Vagina (tissue), 2 donors: ENCODE measurements at regions not wholly inside any gene's neighbourhood (a gene's known extent, or its start where the extent isn't known, plus 50 kb on each side); places are given as distances from the start of the nearest gene placed in this dataset.
"Not testable (repeated sequence)": the region's sequence is repeated elsewhere in the genome, so short reads cannot be mapped to it uniquely, and the experiment has no call there.

Experiments used
- DNase-seq, 2 donors: peaks; one replicate each; pipeline ENCODE4 v3.0.0-alpha.2; 2017; ENCODE audit errors: extremely low spot score in 2 of 2
- H3K27ac ChIP-seq: fragments of 200-600 bp; sonication (generic); one replicate; pipeline ENCODE4 v1.5.1; 2019
- H3K27me3 ChIP-seq: fragments of 200-600 bp; sonication (generic); one replicate; pipeline ENCODE4 v1.5.1; 2019
- H3K36me3 ChIP-seq, 2 donors: fragments of 200-600 bp; sonication (generic); one replicate each; pipeline ENCODE4 v1.5.1; 2017 to 2019
- H3K4me1 ChIP-seq: fragments of 200-600 bp; sonication (generic); one replicate; pipeline ENCODE4 v1.5.1; 2019
- H3K4me3 ChIP-seq, 2 donors: fragments of 200-600 bp; sonication (generic); 1 replicate in 1 of 2; 2 replicates in 1 of 2; pipeline ENCODE4 v1.5.1; 2016 to 2019
- H3K9me3 ChIP-seq: fragments of 200-600 bp; sonication (generic); one replicate; pipeline ENCODE4 v1.5.1; 2019
- POLR2A ChIP-seq, 2 donors: fragments of 450-650 bp; IDR thresholded peaks; one replicate each; pipeline ENCODE4 v1.6.1; 2017; ENCODE audit warnings: antibody characterized with exemption in 2 of 2, mild to moderate bottlenecking in 2 of 2, moderate library complexity in 2 of 2
- POLR2AphosphoS5 ChIP-seq, 2 donors: sonication (generic); formaldehyde crosslinking; IDR thresholded peaks; one replicate each; pipeline ENCODE4 v1.9.0; 2017; ENCODE audit warnings: antibody characterized with exemption in 2 of 2, mild to moderate bottlenecking in 2 of 2, low read depth in 1 of 2; ENCODE audit not compliant: insufficient read depth in 1 of 2
- intact Hi-C: fragments of 100-400 bp; cut with DNase I; formaldehyde crosslinking; loops from one replicate; pipeline ENCODE4 v1.15.1; 2023
- TF ChIP-seq, protein P1 (sequence below), 3 experiments: fragments of 450-650 bp in 2 of 3; fragments of 200-600 bp in 1 of 3; sonication (generic) in 1 of 3; IDR thresholded peaks; one replicate each; pipeline ENCODE4 v1.5.1; 2017 to 2019; ENCODE audit warnings: antibody characterized with exemption in 3 of 3, mild to moderate bottlenecking in 2 of 3, moderate library complexity in 2 of 3

DNA sequence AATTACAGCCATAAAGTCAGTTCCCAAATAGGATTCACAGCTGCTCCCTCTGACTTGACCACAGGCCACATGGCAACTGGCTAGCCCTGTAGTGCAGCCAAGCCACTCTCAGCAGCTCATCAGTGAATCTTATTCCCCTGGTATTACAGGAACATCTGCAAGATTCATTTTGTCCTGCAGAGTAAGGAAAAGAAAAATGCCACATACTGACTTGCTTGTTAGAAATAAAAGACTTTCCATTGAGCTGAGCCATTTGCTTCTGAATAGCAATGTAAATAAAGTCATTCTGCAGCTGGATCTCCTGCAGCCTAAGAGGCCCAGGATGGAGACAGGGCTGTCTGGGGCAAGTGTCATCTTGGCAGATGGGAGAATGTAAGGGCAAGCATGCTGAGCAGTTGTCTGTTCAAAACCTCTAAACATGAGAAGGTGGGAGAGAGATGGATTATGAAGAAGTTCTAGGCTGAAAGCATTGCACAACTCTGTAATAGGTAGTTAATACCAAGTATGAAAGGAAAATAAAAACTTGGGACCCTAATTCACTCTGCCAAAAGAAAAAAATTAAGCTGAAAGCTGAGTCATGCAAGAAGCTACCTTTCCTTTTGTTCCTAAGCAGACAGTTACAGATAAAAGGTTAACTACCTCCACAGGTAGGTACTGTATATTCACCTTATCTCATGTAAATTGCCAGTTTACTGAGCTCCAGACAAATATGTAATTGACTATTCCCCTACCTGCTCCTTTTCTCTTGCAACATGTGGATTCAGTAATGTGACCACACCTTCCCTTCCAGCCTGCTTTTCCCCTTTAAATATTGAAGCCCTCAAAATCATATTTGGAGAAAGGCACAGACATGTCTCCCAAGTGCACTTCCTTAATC, 244.4 kb upstream of the RAI14 start:
- no peaks in the 10 kb centered on the region for H3K4me1 ChIP-seq
- H3K27me3 ChIP-seq: no peaks in the 10 kb centered on the region
- H3K9me3 ChIP-seq: no peaks in the 10 kb centered on the region
- intact Hi-C loops: no loop called here
- no peaks in the 10 kb centered on the region for H3K36me3 ChIP-seq
- H3K27ac ChIP-seq: no peak overlapping the region
- no peak overlapping the region for H3K4me3 ChIP-seq
- DNase-seq: no peak
- TF ChIP-seq, protein P1, sequence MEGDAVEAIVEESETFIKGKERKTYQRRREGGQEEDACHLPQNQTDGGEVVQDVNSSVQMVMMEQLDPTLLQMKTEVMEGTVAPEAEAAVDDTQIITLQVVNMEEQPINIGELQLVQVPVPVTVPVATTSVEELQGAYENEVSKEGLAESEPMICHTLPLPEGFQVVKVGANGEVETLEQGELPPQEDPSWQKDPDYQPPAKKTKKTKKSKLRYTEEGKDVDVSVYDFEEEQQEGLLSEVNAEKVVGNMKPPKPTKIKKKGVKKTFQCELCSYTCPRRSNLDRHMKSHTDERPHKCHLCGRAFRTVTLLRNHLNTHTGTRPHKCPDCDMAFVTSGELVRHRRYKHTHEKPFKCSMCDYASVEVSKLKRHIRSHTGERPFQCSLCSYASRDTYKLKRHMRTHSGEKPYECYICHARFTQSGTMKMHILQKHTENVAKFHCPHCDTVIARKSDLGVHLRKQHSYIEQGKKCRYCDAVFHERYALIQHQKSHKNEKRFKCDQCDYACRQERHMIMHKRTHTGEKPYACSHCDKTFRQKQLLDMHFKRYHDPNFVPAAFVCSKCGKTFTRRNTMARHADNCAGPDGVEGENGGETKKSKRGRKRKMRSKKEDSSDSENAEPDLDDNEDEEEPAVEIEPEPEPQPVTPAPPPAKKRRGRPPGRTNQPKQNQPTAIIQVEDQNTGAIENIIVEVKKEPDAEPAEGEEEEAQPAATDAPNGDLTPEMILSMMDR (IDR thresholded peaks at IDR 0.05): no peak
- TF ChIP-seq POLR2AphosphoS5 (IDR thresholded peaks at IDR 0.05; ENCODE audit: insufficient read depth in 1 of 2, low read depth in 1 of 2) (no peak), POLR2A (IDR thresholded peaks at IDR 0.05) (no peak)

DNA sequence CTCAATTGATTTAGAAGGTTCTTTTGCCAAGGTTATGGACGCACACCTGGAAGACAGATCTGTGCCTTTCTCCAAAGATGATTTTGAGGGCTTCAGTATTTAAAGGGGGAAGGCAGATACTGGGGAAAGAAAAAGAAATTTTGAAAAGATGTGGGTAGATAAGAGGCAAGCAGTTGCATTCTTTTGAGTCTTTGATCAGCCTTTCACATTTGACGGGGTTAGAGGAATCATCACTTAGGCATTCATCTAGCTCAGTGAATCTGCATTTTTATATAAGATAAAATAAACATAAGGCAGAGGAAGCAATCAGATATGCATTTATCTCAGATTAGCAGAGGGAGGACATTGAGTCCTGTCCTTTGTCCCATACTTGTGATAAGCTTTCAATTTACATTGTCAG, 243.4 kb upstream of the RAI14 start:
- Histone ChIP-seq H3K4me3 (no peak overlapping the region), H3K27ac (no peak overlapping the region), H3K36me3 (no peaks in the 10 kb centered on the region), H3K9me3 (no peaks in the 10 kb centered on the region), H3K4me1 (no peaks in the 10 kb centered on the region), H3K27me3 (no peaks in the 10 kb centered on the region)
- no peak for DNase-seq
- TF ChIP-seq, protein P1 (IDR thresholded peaks at IDR 0.05): no peak
- TF ChIP-seq POLR2A (IDR thresholded peaks at IDR 0.05) (no peak), POLR2AphosphoS5 (IDR thresholded peaks at IDR 0.05; ENCODE audit: insufficient read depth in 1 of 2, low read depth in 1 of 2) (no peak)
- intact Hi-C loops: no loop called here

DNA sequence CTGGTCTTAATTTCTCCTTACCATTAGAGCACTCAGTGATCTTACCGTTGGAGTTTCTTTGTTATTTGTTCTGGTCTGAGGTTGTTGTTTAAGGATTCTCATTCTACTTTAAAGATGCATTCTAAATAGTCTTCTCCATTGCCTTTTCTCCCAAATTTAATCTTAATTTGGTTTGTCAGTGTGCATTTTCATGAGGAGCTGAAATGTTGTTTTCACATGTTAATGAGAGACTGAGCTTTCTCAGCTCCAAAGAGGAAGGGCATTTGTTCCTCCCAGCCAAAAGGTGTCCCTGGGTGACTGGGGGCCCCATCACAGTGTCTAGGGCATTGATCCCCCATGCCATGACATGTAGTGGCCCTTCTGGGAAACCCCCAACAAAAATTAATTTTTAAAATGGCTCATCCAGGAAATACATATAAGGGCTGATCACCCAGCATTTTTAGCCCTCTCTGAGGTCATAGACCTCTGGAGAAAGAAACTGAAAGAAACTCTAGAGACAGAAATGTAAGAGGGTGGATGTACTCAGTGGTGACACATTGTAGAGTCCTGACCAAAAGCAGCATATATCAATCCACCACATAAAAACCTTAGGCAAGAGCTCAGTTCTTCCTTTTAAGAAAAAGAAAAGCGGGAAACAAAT, 240.4 kb upstream of the RAI14 start:
- intact Hi-C loops: no loop called here
- H3K27ac ChIP-seq: no peak overlapping the region
- no peaks in the 10 kb centered on the region for H3K9me3 ChIP-seq
- H3K4me1 ChIP-seq: no peaks in the 10 kb centered on the region
- H3K27me3 ChIP-seq: no peaks in the 10 kb centered on the region
- no peak for TF ChIP-seq POLR2AphosphoS5 (IDR thresholded peaks at IDR 0.05; ENCODE audit: insufficient read depth in 1 of 2, low read depth in 1 of 2)
- TF ChIP-seq POLR2A (IDR thresholded peaks at IDR 0.05): no peak
- TF ChIP-seq, protein P1 (IDR thresholded peaks at IDR 0.05): no peak
- H3K36me3 ChIP-seq: no peaks in the 10 kb centered on the region
- no peak for DNase-seq
- no peak overlapping the region for H3K4me3 ChIP-seq

DNA sequence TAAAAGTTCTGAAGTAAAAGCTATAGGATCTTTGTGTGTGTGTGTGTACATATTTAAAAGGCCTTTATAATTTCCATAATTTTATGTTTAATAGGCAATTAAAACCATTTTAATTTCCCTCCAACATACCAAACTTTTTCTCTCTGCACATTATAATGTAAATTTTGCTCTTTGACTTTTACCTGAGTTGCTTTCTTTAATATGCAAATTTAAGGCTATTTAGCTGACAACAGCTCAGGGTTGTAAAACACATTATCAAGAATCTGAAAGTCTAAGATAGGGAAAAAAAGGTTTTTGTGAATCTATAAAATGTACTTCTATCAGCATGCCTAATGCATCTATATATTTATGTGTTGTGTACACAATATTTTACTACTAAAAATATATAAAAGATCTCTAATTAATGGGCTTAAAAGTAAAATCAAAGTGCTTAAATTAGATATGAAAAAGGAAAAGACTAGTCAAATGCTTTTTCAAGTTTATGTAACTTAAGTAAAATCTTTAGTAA, 239.6 kb upstream of the RAI14 start:
- intact Hi-C loops: no loop called here
- no peak overlapping the region for H3K27ac ChIP-seq
- no peaks in the 10 kb centered on the region for H3K36me3 ChIP-seq
- H3K4me3 ChIP-seq: no peak overlapping the region
- TF ChIP-seq POLR2A (IDR thresholded peaks at IDR 0.05): no peak
- TF ChIP-seq POLR2AphosphoS5 (IDR thresholded peaks at IDR 0.05; ENCODE audit: insufficient read depth in 1 of 2, low read depth in 1 of 2): no peak
- TF ChIP-seq, protein P1 (IDR thresholded peaks at IDR 0.05): no peak
- DNase-seq: no peak
- H3K4me1 ChIP-seq: no peaks in the 10 kb centered on the region
- no peaks in the 10 kb centered on the region for H3K27me3 ChIP-seq
- H3K9me3 ChIP-seq: no peaks in the 10 kb centered on the region

DNA sequence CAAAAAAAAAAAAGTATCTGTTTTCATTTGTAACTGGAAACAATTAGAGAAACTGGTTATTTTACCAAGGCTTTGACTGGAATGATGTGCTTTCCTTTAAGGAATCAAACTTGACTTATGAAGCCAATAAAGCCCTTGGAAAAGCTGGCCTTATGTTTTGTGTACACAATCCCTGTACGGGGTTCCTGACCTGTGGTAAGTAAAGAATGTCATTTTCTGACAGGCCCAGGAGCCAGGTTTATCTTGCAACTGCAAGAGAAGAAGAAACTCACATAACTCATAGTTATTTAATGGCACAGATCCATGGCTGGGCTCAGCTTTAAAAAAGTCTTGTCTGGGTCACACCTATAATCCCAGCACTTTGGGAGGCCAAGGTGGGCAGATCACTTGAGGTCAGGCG, 235.9 kb upstream of the RAI14 start:
- H3K4me3 ChIP-seq, H3K27ac ChIP-seq, intact Hi-C loops, H3K9me3 ChIP-seq, DNase-seq, H3K36me3 ChIP-seq, H3K27me3 ChIP-seq, H3K4me1 ChIP-seq: not testable (repeated sequence)
